ENCODE measurements at regions not wholly inside any gene's neighbourhood (a gene's known extent, or its start where the extent isn't known, plus 50 kb on each side); places are given as distances from the start of the nearest gene placed in this dataset.

GRCh38 chr18:41829647-41830516 is 125.2 kb upstream of the PIK3C3 start:
- no peak for DNase-seq (ENCODE audit: low read depth)

GRCh38 chr18:41828137-41828536 is 126.9 kb upstream of the PIK3C3 start:
- peak; percentile 52 for DNase-seq (ENCODE audit: low read depth)

- DNase-seq (ENCODE audit: low read depth): no peak
Observed at GRCh38 chr18:41820784-41821183, 134.2 kb upstream of the PIK3C3 start.

GRCh38 chr18:41818381-41819355 is 136.4 kb upstream of the PIK3C3 start:
- no peak for DNase-seq (ENCODE audit: low read depth)

- DNase-seq (ENCODE audit: low read depth): no peak
Observed at GRCh38 chr18:41814651-41815050, 140.4 kb upstream of the PIK3C3 start.

- DNase-seq (ENCODE audit: low read depth): peak; percentile 14
Observed at GRCh38 chr18:41809652-41810051, 145.4 kb upstream of the PIK3C3 start.

GRCh38 chr18:41805341-41805740 is 149.7 kb upstream of the PIK3C3 start:
- no peak for DNase-seq (ENCODE audit: low read depth)

- no peak for DNase-seq (ENCODE audit: low read depth)
Observed at GRCh38 chr18:41798879-41799278, 156.2 kb upstream of the PIK3C3 start.

- DNase-seq (ENCODE audit: low read depth): peak; percentile 47
Observed at GRCh38 chr18:41790687-41791086, 164.3 kb upstream of the PIK3C3 start.

- DNase-seq (ENCODE audit: low read depth): peak; percentile 56
Observed at GRCh38 chr18:41789001-41789400, 166.0 kb upstream of the PIK3C3 start.

GRCh38 chr18:41783879-41784278 is 171.2 kb upstream of the PIK3C3 start:
- no peak for DNase-seq (ENCODE audit: low read depth)

- no peak for DNase-seq (ENCODE audit: low read depth)
Observed at GRCh38 chr18:41783065-41783818, 171.8 kb upstream of the PIK3C3 start.

GRCh38 chr18:41771973-41772372 is 183.1 kb upstream of the PIK3C3 start:
- DNase-seq (ENCODE audit: low read depth): peak; percentile 36

GRCh38 chr18:41769265-41769664 is 185.8 kb upstream of the PIK3C3 start:
- DNase-seq (ENCODE audit: low read depth): no peak

- DNase-seq (ENCODE audit: low read depth): no peak
Observed at GRCh38 chr18:41768467-41768866, 186.6 kb upstream of the PIK3C3 start.

GRCh38 chr18:41767960-41768359 is 187.1 kb upstream of the PIK3C3 start:
- peak; percentile 71 for DNase-seq (ENCODE audit: low read depth)

GRCh38 chr18:41765460-41765859 is 189.6 kb upstream of the PIK3C3 start:
- DNase-seq (ENCODE audit: low read depth): no peak

- DNase-seq (ENCODE audit: low read depth): no peak
Observed at GRCh38 chr18:41763361-41763760, 191.7 kb upstream of the PIK3C3 start.

- peak; percentile 96 for DNase-seq (ENCODE audit: low read depth)
Observed at GRCh38 chr18:41761333-41762018, 193.6 kb upstream of the PIK3C3 start.

GRCh38 chr18:41758534-41758933 is 196.5 kb upstream of the PIK3C3 start:
- no peak for DNase-seq (ENCODE audit: low read depth)

- no peak for DNase-seq (ENCODE audit: low read depth)
Observed at GRCh38 chr18:41756141-41756540, 198.9 kb upstream of the PIK3C3 start.
